H1 (cell line): ENCODE measurements at regions not wholly inside any gene's neighbourhood (a gene's known extent, or its start where the extent isn't known, plus 50 kb on each side); places are given as distances from the start of the nearest gene placed in this dataset.

Experiments used
- BACH1 ChIP-seq: IDR thresholded peaks from 2 replicates; pipeline ENCODE4 v1.6.1; 2012; ENCODE audit warnings: low read length, improper control_type of control experiment
- CREB1 ChIP-seq: IDR thresholded peaks from 2 replicates; pipeline ENCODE4 v1.6.1; 2012; ENCODE audit warnings: inconsistent platforms
- POU5F1 ChIP-seq: IDR thresholded peaks from 2 replicates; pipeline ENCODE4 v1.6.1; 2011; ENCODE audit warnings: low read depth, mild to moderate bottlenecking, low read length, moderate library complexity
- TAF1 ChIP-seq: IDR thresholded peaks from 2 replicates; pipeline ENCODE4 v1.6.1; 2011; ENCODE audit warnings: mild to moderate bottlenecking, low read depth, low read length

- TF ChIP-seq TAF1 (no peak), CREB1 (no peak), POU5F1 (no peak), BACH1 (no peak)
Observed at GRCh38 chr14:28300356-28300755, 466.2 kb upstream of the FOXG1 start (continued).
